HepG2 (cell line): ENCODE measurements at regions not wholly inside any gene's neighbourhood (a gene's known extent, or its start where the extent isn't known, plus 50 kb on each side); places are given as distances from the start of the nearest gene placed in this dataset.

ENCODE experiments used
- ATAC-seq: fragments of 200-7000 bp; cut with Tn5 transposase; 3 replicates; pipeline ENCODE4 v1.9.1; 2020; ENCODE audit warnings: mild to moderate bottlenecking, moderate library complexity
- BruUV-seq: library from RNA; stranded (reverse); fragments of 400-500 nt; replicated peaks from 2 replicates; lab custom pipeline; 2021; lab: Mats Ljungman, UMichigan
- CTCF ChIA-PET: fragments of 300-600 bp; formaldehyde crosslinking; extraction: SDS; loops from one replicate; lab custom pipeline; 2021; ENCODE audit warnings: low total read pairs, inconsistent platforms, low intra/inter-chr PET ratio; lab: Yijun Ruan, JAX
- POLR2A ChIA-PET: fragments of 350-600 bp; sonication (Branson Sonifier 250); formaldehyde crosslinking; loops from one replicate; lab custom pipeline; 2020; ENCODE audit warnings: antibody characterized with exemption, inconsistent platforms; lab: Yijun Ruan, JAX
- DNase-seq: peaks from one replicate; pipeline ENCODE4 v3.0.0-alpha.2; 2015; ENCODE audit warnings: low spot score
- FAIRE-seq: peaks from 3 replicates; lab custom pipeline; 2011; peaks lifted over from hg19 to GRCh38; lab: Jason Lieb, UNC
- H2AFZ ChIP-seq: one replicate; pipeline ENCODE4 v1.6.1; 2011; ENCODE audit warnings: low read length, inconsistent platforms
- H3K27ac ChIP-seq: fragments of 300-600 bp; 3 replicates; pipeline ENCODE4 v1.8.0; 2011; ENCODE audit warnings: mixed run types, mild to moderate bottlenecking, mixed read lengths, low read length, inconsistent platforms; ENCODE audit not compliant: insufficient read depth; ENCODE audit errors: extremely low read length
- H3K27me3 ChIP-seq, 2 experiments: fragments of 200-600 bp in 1 of 2; 2 replicates in 1 of 2; 3 replicates in 1 of 2; pipeline versions ENCODE4 v1.6.0 to v1.8.0; 2011; ENCODE audit warnings: low read length in 2 of 2, mild to moderate bottlenecking in 2 of 2, moderate library complexity in 2 of 2, inconsistent platforms in 1 of 2; ENCODE audit not compliant: insufficient read depth in 2 of 2, control insufficient read depth in 1 of 2
- H3K36me3 ChIP-seq, 2 experiments: fragments of 200-600 bp in 1 of 2; replicated peaks in 1 of 2; 2 replicates in 1 of 2; 3 replicates in 1 of 2; pipeline versions ENCODE4 v1.5.1 to v1.8.0; 2011; ENCODE audit warnings: low read length in 2 of 2, inconsistent platforms in 1 of 2; ENCODE audit not compliant: insufficient read depth in 2 of 2, control insufficient read depth in 1 of 2
- H3K4me1 ChIP-seq: 2 replicates; pipeline ENCODE4 v1.5.1; 2012; ENCODE audit warnings: low read length, inconsistent platforms; ENCODE audit not compliant: insufficient read depth
- H3K4me2 ChIP-seq: 2 replicates; pipeline ENCODE4 v1.6.0; 2011; ENCODE audit warnings: low read depth, low read length, inconsistent platforms
- H3K4me3 ChIP-seq, 3 experiments: fragments of 200-600 bp in 1 of 3; sonication (generic), shearing (Covaris generic) in 1 of 3; replicated peaks in 1 of 3; 2 replicates each; pipeline ENCODE4 v1.5.1; 2011 to 2016; ENCODE audit warnings: low read length in 3 of 3, inconsistent platforms in 2 of 3, low read depth in 2 of 3, mild to moderate bottlenecking in 2 of 3, control low read depth in 1 of 3, mixed read lengths in 1 of 3; ENCODE audit not compliant: insufficient read depth in 1 of 3
- H3K79me2 ChIP-seq: one replicate; pipeline ENCODE4 v1.6.1; 2011; ENCODE audit warnings: low read length, inconsistent platforms; ENCODE audit not compliant: insufficient read depth
- H3K9ac ChIP-seq: 2 replicates; pipeline ENCODE4 v1.6.0; 2011; ENCODE audit warnings: mild to moderate bottlenecking, low read depth, low read length, inconsistent platforms; ENCODE audit not compliant: insufficient read depth
- H3K9me3 ChIP-seq: 2 replicates; pipeline ENCODE4 v1.5.1; 2012; ENCODE audit warnings: mild to moderate bottlenecking, low read length
- H4K20me1 ChIP-seq: 2 replicates; pipeline ENCODE4 v1.6.0; 2011; ENCODE audit warnings: inconsistent platforms, mild to moderate bottlenecking, low read length, moderate library complexity; ENCODE audit not compliant: insufficient read depth
- AHR ChIP-seq: IDR thresholded peaks from 2 replicates; pipeline ENCODE4 v1.6.1; 2018; ENCODE audit warnings: missing genetic modification reagents, missing compliant biosample characterization
- MED1 ChIP-seq: sonication (generic); formaldehyde crosslinking; IDR thresholded peaks from 2 replicates; pipeline ENCODE4 v1.4.0; 2020; ENCODE audit warnings: missing genetic modification reagents
- NCOR1 ChIP-seq: fragments of 200-600 bp; sonication (generic); IDR thresholded peaks from 2 replicates; pipeline ENCODE4 v1.7.0; 2017; ENCODE audit warnings: antibody characterized with exemption, low read length, borderline replicate concordance
- PRPF4 ChIP-seq: fragments of 200-400 bp; formaldehyde crosslinking; IDR thresholded peaks from 2 replicates; pipeline ENCODE4 v1.6.1; 2016; ENCODE audit warnings: low read length, low read depth; ENCODE audit not compliant: poor library complexity, severe bottlenecking
- RBM39 ChIP-seq: fragments of 200-400 bp; formaldehyde crosslinking; IDR thresholded peaks from one replicate; pipeline ENCODE4 v1.6.1; 2018; ENCODE audit warnings: antibody characterized with exemption, mild to moderate bottlenecking, low read depth, low read length; ENCODE audit not compliant: poor library complexity, severe bottlenecking
- RFX3 ChIP-seq: IDR thresholded peaks from 2 replicates; pipeline ENCODE4 v1.6.1; 2016; ENCODE audit warnings: missing biosample characterization, missing genetic modification reagents
- SATB2 ChIP-seq: sonication (generic); formaldehyde crosslinking; IDR thresholded peaks from 2 replicates; pipeline ENCODE4 v1.5.0; 2020; ENCODE audit warnings: missing genetic modification reagents
- ZNF10 ChIP-seq: sonication (generic); formaldehyde crosslinking; IDR thresholded peaks from 2 replicates; pipeline ENCODE4 v1.4.0; 2020; ENCODE audit warnings: mild to moderate bottlenecking, low read depth, missing genetic modification reagents, borderline replicate concordance
- ZSCAN12 ChIP-seq: sonication (generic); formaldehyde crosslinking; IDR thresholded peaks from 2 replicates; pipeline ENCODE4 v1.9.0; 2021; ENCODE audit warnings: mild to moderate bottlenecking, missing genetic modification reagents
- WGBS: methylation state at CpG from one replicate; pipeline ENCODE4 v1.1.6; 2017; ENCODE audit warnings: low lambda C conversion rate; 5-methylcytosine and 5-hydroxymethylcytosine counted together
- in situ Hi-C: cut with HindIII; loops from 2 replicates; pipeline ENCODE4 v1.10.0; 2017; ENCODE audit warnings: low pct_unique_long_range_greater_than_20kb; ENCODE audit not compliant: extremely low pct_ligation_motif_present
- intact Hi-C: fragments of 100-400 bp; cut with micrococcal nuclease; formaldehyde crosslinking; loops from one replicate; pipeline ENCODE4 v1.10.0; 2022; ENCODE audit not compliant: unreplicated experiment
- TF ChIP-seq, protein P1 (sequence below): sonication (generic); formaldehyde crosslinking; IDR thresholded peaks from 2 replicates; pipeline ENCODE4 v1.4.0; 2020; ENCODE audit warnings: mild to moderate bottlenecking, low read depth, missing genetic modification reagents
- TF ChIP-seq, protein P2 (sequence below): sonication (generic); formaldehyde crosslinking; IDR thresholded peaks from 2 replicates; pipeline ENCODE4 v1.5.0; 2020; ENCODE audit warnings: mild to moderate bottlenecking, missing genetic modification reagents
- TF ChIP-seq, protein P3 (sequence below): sonication (generic); formaldehyde crosslinking; conservative IDR thresholded peaks from 2 replicates; pipeline ENCODE4 v1.8.0; 2022; ENCODE audit warnings: missing genetic modification reagents

GRCh38 chr13:73974051-73974450 lies 160.2 kb downstream of the KLF12 start:
- no peak overlapping the region for H3K27ac ChIP-seq
- no peak overlapping the region for H3K9ac ChIP-seq
- peaks cover 13% of the 10 kb centered on the region; the same call in 1 of the 2 replicates for H3K4me1 ChIP-seq
- DNase-seq (no peak), ATAC-seq (no peak), FAIRE-seq (no peak)
- ChIA-PET POLR2A (no interaction called here), CTCF (no interaction called here)
- H3K4me3 ChIP-seq = no peak overlapping the region
- H3K4me2 ChIP-seq = no peak overlapping the region
- in situ Hi-C loops (no loop called here), intact Hi-C loops (no loop called here)
- BruUV-seq = no TSS peak
- no peaks in the 10 kb centered on the region for H4K20me1 ChIP-seq
- no peaks in the 10 kb centered on the region for H3K9me3 ChIP-seq
- no peaks in the 10 kb centered on the region for H3K36me3 ChIP-seq
- TF ChIP-seq MED1 (CRISPR knock-in tag) (no peak), RFX3 (no peak), NCOR1 (no peak), AHR (CRISPR knock-in tag) (no peak), SATB2 (CRISPR knock-in tag) (no peak), ZSCAN12 (CRISPR knock-in tag) (no peak), PRPF4 (no peak), RBM39 (no peak), ZNF10 (CRISPR knock-in tag) (no peak)
- TF ChIP-seq, protein P1, sequence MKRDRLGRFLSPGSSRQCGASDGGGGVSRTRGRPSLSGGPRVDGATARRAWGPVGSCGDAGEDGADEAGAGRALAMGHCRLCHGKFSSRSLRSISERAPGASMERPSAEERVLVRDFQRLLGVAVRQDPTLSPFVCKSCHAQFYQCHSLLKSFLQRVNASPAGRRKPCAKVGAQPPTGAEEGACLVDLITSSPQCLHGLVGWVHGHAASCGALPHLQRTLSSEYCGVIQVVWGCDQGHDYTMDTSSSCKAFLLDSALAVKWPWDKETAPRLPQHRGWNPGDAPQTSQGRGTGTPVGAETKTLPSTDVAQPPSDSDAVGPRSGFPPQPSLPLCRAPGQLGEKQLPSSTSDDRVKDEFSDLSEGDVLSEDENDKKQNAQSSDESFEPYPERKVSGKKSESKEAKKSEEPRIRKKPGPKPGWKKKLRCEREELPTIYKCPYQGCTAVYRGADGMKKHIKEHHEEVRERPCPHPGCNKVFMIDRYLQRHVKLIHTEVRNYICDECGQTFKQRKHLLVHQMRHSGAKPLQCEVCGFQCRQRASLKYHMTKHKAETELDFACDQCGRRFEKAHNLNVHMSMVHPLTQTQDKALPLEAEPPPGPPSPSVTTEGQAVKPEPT (CRISPR knock-in tag) = no peak
- TF ChIP-seq, protein P2, sequence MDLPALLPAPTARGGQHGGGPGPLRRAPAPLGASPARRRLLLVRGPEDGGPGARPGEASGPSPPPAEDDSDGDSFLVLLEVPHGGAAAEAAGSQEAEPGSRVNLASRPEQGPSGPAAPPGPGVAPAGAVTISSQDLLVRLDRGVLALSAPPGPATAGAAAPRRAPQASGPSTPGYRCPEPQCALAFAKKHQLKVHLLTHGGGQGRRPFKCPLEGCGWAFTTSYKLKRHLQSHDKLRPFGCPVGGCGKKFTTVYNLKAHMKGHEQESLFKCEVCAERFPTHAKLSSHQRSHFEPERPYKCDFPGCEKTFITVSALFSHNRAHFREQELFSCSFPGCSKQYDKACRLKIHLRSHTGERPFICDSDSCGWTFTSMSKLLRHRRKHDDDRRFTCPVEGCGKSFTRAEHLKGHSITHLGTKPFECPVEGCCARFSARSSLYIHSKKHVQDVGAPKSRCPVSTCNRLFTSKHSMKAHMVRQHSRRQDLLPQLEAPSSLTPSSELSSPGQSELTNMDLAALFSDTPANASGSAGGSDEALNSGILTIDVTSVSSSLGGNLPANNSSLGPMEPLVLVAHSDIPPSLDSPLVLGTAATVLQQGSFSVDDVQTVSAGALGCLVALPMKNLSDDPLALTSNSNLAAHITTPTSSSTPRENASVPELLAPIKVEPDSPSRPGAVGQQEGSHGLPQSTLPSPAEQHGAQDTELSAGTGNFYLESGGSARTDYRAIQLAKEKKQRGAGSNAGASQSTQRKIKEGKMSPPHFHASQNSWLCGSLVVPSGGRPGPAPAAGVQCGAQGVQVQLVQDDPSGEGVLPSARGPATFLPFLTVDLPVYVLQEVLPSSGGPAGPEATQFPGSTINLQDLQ (CRISPR knock-in tag) = no peak
- TF ChIP-seq, protein P3, sequence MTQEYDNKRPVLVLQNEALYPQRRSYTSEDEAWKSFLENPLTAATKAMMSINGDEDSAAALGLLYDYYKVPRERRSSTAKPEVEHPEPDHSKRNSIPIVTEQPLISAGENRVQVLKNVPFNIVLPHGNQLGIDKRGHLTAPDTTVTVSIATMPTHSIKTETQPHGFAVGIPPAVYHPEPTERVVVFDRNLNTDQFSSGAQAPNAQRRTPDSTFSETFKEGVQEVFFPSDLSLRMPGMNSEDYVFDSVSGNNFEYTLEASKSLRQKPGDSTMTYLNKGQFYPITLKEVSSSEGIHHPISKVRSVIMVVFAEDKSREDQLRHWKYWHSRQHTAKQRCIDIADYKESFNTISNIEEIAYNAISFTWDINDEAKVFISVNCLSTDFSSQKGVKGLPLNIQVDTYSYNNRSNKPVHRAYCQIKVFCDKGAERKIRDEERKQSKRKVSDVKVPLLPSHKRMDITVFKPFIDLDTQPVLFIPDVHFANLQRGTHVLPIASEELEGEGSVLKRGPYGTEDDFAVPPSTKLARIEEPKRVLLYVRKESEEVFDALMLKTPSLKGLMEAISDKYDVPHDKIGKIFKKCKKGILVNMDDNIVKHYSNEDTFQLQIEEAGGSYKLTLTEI = no peak
- no peak overlapping the region for H2AFZ ChIP-seq
- WGBS = 67% methylated on average over 2 of the region's 2 CpGs
- H3K27me3 ChIP-seq = no peaks in the 10 kb centered on the region
- no peaks in the 10 kb centered on the region for H3K79me2 ChIP-seq
